NCI-H2107 (cell line): ENCODE measurements at regions not wholly inside any gene's neighbourhood (a gene's known extent, or its start where the extent isn't known, plus 50 kb on each side); places are given as distances from the start of the nearest gene placed in this dataset.

ENCODE experiments used
- DNase-seq: peaks from one replicate; lab custom pipeline; 2025; lab: John Stamatoyannopoulos, UW

DNA sequence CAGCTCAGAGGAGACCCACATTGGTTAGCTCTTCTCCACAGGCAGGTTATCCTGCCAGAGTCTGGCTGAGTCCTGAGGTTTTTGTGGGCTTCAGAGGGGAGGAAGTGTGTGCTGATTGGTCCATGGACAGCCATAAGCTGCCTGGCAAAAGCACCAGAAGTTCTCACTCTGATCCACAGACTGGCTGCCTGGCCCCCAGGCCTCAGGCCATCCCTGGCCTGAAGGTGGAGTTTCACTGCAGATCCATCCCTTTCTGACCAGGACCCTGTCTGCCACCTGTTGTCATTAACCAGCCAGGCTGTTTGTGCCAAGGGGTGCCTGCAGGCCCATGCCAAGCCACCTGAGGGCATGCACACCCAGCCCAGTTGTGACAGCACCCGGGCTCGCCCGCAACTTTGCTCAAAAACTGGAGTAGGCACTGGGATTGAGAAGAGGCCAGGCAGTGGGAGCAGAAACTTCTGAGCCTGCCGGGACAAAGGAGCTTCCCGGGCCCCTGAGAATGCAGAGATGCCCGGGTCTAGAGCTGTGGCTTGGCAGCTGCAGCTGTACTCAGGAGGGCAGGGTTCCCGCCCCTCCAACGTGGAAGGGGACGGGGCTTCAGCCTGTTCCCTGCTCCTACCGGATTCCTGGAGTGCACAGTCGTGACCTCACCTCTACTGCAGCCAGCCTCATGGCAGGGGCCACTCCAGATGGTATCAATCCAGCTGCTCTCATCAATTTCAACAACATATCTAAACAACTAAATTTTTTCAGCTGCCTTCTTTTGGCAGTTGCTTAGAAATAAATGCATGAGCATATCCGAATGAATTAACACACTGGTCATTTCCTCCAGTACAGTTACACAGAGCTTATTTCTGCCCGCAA lies 1277.3 kb downstream of the SLC16A7 start:
- no peak for DNase-seq

DNA sequence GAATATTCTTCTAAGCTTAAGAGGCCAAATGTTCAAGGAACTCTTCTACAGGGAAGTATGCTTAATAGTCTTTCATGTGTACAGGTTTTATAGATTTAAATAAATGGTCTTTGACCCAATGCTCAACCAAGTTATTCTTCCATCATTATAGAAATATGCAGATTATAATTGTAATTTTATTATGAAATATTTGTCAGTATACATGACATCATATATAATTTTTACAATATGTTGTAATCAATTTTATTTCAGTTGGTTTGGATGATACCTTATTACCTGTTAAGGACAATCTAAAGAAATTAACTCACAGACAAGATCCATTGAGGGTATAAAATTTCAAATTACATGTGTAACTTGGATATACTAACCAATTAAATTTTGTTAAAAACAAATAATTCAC lies 1278.3 kb downstream of the SLC16A7 start:
- no peak for DNase-seq

DNA sequence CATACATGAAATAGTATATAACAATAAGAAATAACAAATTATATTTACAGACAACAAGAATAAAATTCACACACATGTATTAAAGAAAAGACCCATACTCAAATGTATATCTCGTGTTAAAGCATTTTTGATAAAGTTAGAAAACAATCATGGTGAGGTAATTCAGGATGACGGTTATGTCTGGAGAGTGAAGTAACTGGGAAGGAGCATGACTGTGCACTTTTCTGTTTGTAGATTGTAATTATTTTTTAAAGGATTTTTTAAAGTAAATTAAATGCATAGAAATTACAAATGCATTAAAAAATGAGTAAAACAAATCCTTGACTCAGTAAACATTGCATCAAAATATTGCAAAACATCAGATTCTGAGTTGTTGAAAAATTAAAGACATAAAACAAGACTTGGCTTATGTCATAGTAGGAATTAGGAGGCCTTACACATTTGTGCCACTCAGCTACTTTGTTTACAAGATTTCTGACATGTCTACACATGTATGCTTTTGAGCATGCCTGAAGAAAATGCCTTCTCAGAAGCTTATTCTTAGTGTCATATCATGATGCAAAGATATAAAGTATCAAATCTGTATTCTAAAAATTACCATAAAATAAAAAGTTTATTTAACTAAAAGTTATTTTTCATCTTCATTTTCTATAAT lies 1325.1 kb downstream of the SLC16A7 start:
- DNase-seq = no peak

DNA sequence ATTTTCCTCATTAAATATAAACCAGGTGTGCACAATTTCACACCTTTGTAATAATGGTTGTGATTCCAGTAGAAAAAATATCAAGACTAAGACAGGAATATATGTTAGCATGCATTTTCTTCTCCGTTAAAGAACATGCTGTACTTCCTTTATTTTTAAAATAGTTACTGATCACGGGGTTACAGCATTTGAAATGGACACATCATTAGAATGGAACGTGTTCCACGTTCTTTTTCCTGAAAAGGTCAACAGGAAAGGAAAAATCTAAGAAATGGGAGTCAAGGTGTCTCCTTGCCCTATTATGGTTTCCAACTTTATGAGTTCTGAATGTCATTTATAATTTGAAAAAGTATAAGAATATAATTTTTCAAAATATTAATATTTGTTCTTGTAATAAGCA lies 1325.7 kb downstream of the SLC16A7 start:
- DNase-seq = no peak

DNA sequence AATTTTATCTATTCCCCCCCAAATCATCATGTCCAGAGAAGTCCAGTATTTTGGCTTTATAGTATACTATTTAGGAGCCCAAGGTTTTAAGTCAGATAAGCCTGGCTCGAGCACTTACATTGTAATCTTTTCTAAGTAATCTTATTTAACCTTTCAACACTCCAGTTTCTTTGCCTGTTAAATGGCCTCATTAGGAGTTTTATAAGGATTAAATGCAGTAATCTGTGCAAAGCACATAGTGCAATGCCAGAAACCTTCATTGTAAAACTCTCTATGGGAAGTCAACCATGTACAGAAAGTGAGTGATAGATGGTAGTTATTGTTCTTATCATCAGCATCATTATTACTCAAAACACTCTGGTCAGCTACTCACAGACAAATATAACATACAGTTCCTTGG lies 1330.4 kb downstream of the SLC16A7 start:
- DNase-seq = no peak

DNA sequence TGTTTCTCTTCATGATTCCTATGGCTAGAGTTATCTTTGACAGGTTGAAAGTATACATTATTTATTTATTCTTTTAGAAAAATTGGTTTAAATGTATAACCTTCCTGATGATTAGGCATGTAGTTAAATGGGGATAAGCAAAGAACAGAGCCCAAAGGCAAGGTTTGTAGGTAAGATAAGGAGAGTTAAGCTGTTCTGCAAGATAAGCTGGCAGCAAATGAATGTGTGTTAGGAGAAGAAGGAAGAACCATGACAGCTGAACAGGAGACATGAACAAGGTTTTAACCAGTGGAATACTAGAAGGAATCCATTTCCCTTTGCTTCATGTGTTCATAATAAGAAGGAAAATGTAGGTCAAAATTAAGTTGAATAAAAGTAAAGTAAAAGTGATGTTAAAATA lies 1330.1 kb upstream of the USP15 start:
- no peak for DNase-seq

DNA sequence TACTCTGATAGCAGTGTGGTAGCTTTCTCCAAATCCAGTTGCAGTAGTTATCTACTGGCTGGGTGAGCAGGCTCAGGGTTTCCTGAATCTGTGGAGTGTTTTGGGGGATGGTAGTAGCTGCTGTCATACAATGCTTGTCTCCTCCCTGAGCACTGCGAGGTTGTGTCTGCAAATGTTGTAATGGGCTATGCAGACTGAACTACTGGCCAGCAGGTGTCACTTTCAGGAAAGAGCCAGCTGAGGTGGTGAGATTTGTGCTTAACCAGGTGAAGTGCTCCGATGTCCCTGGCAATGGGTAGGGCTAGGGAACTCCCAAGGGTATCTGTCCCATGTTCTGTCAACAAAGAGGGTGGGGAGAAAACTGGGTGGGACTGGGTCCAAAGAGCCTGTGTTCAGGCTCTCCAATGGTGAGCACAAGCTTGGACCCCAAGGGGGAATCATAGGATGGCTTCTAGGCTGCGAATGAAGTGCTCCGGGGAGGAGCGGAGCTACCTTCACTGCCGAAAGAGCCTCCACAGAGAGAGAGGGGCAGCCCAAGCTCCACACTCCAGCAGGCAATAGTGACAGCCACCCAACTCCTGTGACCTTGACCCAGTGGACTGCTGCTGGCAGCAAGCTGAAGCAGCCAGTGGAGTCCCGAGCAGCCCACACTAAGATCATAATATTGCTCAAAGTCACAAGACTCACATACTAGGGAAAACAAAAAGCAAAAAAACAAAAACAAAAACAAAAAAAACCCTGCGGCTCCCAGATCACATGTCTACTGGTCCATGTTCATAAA lies 1324.0 kb upstream of the USP15 start:
- no peak for DNase-seq

DNA sequence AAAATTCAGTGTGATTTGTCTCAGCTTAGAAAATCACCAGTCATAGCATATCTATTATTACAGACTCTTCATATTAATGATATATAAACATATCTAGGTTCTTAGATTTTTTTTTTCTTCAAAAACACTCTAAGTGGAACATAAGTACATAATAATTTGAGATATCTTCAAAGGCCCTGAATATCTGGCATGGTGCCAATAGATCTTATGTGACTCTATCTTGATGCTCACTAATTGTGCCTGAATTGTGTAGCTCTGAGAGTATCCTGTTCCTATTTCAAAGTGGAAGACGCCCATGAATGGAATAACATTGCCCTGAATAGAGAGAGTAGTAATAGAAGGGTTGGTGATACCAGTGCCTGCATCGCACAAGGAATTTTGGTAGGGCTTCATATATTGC lies 1312.7 kb upstream of the USP15 start:
- DNase-seq = no peak

DNA sequence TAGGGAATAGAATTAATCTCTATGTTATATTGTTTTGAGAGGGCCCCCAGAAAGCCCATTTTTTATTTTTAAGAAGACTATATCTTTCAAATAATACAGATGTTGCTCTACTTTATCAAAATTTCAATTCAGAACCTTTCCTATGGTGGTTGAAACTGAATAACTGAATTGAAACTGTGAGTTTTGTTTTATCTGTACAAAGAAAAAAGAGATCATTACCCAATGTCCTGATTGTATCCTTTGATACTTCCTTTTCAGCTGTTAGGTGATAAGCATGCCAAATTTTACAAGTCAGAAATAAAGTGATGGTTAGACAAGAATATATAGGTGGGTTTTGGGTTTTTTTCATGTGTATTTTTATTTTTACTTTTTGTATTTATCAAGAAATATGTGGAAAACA lies 1293.1 kb upstream of the USP15 start:
- DNase-seq = no peak

DNA sequence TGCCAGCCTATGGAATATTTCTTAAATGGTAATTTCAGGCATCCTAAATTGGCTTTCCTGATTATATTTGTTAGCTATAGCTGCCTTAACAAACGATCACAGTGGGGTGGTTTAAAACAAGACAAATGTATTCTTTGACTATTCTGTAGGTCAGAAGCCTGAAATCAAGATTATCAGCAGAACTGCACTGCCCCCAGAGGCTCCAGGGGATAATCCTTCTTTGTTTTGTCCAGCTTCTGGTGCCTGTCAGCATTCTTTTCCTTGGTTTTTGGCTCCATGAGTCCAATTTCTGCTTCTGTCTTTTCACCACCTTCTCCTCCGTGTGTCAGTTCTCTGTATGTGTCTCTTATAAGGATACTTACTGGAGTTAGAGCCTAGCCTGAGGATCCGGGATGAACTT lies 1282.2 kb upstream of the USP15 start:
- no peak for DNase-seq

DNA sequence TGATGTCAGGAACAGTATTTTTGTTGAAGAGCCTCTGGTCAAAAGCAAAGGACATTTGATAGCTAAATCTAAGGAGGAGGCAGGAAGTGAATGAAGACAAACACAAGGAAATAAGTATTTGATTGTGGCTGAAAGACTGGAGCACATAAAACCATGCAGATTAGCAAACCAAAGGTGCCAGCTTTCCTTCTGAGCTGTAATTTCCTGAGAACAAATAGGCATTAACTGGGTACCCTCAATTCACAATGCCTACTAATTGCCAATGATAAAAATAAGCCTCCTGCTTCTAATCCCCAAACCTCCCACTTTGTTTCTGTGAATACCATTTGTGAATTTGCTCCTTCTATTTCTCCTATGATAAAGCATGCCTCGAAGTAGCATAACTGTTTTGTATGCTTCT lies 1279.6 kb upstream of the USP15 start:
- DNase-seq = no peak

DNA sequence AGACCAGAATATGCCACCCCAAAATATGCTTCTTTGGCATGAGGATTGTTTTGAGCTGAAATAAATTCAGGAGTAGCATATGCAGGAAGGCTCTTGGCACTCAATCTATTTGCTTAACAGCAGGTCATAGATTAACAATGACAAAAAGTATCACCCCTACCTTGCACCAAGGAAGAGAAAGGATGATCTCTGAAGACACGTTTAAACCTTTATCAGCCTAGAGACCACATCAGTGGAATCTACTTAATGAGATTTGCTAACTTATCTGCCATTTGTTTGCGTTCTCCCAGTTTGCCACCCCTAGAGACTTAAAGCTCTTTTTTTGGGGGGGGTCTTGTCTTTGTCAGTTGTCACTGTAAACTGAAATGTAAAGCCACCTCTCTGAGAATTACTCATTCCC lies 1278.7 kb upstream of the USP15 start:
- DNase-seq = no peak

DNA sequence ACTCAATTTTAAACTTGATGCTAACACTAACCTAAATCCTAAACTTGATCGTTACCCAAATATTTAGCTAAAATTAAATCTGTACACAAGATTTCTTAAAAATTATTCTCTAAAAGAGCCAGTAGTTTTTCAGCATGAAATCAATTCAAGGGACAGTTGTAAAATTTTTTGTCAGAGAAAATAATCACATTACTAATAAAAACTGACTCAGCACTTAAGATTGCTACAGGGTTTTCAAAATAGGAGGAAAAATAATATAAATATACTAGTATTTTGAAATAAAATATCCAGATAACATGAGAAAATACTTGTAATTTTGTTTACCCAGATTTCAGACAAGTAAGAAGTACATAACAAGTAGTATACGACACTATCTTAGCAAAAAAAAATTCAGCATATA lies 1268.1 kb upstream of the USP15 start:
- DNase-seq = no peak

DNA sequence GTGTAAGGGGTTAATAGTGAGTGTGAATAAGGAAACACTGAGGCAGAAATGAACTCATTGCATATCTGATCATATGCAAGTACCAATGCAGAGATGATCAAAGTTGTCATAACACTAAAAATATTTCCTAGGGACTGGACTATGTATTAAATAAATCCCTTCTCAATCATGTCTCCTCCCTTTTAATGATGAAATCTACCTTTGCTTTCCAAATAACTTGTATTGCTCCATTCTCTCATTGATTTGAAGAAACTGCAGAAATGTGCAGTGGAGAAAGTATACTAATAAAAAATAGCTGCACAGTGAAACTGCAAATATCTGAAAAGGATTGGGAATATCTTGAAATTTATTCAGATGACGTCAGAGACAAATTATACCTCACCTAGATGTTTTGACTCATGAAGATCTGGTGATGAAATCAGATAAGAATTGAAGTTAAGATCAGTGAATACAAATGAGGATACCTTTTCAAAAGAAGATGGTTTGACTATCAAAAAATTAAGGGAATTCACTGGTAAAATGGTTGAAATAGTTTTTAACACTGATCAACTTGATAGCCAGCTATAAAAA lies 1264.9 kb upstream of the USP15 start:
- DNase-seq = no peak

DNA sequence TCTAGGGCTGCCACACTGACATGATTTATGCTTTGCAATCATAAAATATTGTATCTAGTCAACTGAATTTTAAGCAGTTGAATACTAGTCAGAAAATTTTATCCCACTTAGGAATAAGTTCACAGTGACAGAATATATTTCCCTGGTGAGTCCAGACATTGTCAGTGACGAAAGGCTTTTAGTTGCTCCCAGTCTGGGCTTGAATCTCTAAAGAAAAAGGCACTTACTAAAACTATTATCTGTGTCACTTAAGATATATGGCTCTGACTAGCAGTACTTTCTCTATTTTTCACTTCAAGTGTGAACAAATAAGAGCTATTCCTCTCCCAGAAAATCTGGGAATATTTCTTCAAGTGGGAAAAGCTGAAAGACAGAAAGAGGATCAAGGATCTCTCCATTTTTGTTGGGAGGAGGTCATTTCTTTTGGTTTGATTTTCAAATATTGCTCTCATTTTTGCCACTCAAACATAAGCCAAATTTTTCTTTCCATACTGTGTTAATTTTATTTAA lies 1262.3 kb upstream of the USP15 start:
- no peak for DNase-seq

DNA sequence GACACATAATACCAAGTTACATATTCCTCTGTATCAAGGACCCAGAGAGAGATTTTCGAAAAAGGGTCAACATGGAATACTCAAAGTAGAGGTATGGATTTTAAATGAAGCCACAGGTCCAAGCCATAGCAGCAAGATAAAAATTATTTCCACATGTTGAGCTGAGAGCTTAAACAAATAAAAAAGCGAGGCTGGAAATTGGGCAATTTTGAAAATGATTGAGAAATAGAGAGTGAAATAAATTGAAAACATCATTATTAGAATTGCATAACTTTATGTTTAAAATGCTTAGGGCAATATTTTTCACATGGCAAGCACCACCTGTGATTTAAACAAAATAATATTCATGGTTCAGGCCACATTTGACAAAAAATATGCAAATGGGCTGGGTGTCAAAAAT lies 1251.0 kb upstream of the USP15 start:
- DNase-seq = no peak

DNA sequence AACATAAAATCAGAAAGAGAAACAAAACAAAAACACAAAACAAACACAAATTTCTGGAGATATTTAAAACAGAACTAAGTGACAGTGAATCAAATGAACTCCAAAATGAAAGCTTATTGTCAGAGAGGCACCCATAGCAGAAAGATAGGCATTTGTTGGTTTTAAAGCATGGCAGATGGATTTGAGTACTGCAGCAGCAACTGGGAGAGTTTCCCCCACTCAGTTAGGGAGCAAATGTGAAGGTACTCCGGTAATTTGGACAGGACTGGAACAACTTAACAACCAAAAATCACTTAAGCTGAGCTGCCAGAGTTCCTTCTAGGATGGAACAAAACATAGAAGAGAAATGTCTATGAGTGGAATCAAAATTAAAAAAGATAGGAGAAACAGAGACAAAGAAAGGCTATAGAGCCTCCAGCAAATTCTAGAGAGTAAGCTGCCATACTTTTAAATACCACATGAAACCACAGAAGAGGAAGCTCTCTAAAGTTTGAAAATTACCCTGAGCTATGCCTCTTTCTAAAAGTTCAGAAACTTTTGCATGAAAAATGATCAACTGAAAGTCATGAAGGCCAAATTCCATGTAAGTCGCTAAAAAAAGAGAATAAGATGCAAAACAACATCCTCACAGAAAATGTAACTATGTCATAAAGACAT lies 1248.3 kb upstream of the USP15 start:
- no peak for DNase-seq

DNA sequence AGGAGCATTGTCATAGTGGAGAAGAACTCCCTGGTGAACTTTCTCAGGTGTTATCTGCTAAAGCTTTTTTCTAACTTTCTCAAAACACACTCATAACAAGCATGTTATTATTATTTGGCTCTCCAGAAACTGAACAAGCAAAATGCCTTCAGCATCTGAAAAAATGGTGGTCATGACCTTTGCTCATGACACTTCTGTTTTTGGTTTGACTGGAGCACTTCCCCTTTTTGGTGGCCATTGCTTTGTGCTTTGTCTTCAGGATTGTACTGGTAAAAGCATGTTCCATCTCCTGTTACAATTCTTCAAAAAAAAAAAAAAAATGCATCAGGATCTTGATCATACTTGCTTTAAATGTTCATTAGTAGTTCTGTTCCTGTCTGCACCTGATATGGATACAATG lies 1241.6 kb upstream of the USP15 start:
- no peak for DNase-seq

DNA sequence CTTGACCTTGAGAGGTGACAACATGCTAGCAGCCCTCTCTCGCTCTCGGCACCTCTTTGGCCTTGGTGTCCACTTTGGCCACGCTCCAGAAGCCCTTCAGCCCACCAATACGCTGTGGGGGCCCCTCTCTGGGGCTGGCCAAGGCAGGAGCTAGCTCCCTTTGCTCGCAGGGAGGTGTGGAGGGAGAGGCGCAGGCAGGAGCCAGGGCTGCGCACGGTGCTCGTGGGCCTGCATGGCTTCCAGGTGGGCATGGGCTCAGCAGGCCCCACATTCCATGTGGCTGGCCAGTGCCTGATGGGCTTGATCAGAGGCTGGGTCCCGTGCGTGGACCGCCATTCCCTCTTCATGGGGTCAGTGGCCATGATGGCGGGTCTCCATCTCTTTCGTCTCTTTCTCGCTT lies 1237.0 kb upstream of the USP15 start:
- DNase-seq = no peak

DNA sequence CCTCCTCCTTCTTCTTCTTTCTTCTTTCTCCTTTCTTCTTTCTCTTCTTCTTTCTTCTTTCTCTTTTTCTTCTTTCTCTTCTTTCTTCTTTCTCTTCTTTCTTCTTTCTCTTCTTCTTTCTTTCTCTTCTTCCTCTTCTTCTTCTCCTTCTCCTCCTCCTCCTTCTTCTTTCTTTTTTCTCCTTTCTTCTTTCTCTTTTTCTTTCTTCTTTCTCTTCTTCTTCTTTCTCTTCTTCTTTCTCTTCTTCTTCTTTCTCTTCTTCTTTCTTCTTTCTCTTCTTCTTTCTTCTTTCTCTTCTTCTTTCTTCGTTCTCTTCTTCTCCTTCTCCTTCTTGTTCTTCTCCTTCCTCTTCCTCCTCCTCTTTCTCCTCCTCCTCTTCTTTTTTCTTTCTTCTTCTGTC lies 1230.7 kb upstream of the USP15 start:
- DNase-seq = no peak

DNA sequence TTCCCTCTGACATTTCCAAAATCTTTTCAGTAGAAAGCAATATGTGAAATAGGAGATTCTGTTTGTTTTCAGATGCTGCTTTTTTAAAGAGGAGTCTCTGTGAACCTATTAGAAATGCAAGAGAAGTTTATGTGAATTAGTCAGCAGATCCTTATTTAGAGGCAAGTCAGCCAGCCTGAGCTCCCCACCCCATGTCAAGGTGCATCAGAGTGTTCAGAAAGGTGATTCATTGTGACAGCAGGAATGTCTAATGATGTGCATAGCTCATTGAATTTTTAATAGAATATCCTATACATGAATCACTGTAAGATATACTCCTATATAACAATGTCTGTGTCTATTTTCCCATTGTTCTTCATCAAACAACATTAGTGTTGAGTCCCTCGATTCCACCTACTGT lies 1222.4 kb upstream of the USP15 start:
- DNase-seq = no peak

DNA sequence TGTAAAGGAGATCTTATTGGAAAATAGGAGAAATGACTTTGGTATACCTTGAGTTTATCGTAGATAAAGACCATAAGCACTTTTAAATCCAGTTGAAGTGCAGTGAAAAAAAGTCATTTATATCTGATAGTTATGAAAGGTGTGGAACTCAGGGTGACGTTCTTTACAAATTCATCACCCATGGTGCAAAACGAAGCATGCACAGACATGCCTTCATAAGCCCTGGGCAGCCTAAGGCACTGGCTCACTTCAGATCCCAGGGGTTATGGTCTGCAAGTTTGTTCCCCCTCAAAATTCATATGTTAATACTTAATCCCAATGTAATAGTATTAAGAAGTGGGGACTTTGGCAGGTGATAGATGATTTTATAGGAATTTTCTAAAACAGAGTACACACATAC lies 1216.4 kb upstream of the USP15 start:
- no peak for DNase-seq
